ENCODE measurements at regions not wholly inside any gene's neighbourhood (a gene's known extent, or its start where the extent isn't known, plus 50 kb on each side); places are given as distances from the start of the nearest gene placed in this dataset.

DNA sequence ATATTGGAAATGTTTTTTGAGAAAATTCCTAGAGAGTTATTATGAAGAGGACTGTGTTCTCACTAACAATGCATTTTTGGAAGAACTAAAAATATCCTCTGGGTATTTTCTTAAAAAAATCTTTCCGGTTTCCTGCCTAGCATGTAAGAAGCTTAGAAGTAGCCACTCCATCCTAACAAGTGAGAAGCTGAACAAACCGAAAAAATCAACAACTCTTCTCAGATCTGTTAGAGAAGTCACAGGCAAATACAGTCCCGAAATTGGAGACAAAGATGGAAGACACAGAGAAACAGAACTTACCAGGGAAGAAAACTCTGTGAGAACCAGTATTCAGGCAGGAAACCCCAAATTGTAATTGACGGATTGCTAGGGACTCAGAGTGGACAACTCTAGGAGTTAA, 173.0 kb downstream of the KLF12 start:
- DNase-seq = no peak

- DNase-seq = no peak
Observed at GRCh38 chr13:73960474-73960873, 173.7 kb downstream of the KLF12 start.

DNA sequence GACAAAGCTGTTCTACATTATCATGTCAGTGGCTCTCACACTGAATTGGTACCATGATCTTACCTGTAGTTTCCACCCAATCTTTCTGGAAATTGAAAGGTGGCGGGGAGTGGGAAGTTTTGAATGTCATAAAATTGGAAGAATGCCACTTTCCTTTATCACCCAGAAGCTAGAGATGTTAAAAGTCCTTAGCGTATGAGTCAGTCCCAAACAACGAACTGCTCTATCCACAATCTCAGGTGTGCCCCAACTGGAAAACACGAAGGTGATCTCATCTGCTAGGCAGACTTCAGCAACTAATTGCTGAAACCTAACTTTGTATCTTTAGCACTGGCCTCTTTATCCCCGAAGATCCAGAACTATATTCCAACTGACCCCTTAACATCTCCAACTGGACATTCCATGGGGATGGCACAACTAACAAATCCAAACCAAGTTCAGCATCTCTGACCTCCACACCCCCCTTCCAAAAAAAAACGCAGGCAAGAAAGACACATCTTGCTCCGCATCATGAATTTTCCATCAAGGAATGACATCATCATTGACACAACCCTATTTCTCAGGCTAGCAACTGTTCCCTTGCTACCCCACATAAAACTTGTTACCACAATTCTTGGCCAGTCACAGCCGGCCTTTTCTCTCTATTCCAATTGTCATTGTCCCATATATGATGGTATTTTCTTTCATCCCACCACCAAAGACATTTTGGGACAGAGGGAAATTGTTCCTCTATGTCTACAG, 175.4 kb downstream of the KLF12 start:
- DNase-seq = no peak

- no peak for DNase-seq
Observed at GRCh38 chr13:73957889-73958288, 176.3 kb downstream of the KLF12 start.

- no peak for DNase-seq
Observed at GRCh38 chr13:73956795-73957408, 177.3 kb downstream of the KLF12 start.

- DNase-seq = no peak
Observed at GRCh38 chr13:73955977-73956500, 178.2 kb downstream of the KLF12 start.

DNA sequence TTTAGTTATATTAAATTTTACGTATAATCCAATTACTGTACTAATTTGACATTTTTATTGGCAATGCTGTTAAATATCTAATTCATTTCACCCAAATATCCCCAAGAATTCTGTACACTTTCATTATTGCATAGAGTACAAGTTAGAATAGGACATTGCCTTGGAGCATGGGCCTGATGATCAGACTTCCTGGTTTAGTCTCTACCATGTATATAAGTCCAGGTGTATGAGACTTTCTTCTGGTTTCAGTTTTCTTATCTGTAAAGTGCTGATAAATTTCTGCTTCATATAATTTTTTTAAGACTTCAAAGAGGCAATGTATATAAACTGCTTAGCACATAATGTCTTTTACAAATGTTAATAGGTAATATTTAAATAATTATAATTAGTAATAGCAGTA, 179.4 kb downstream of the KLF12 start:
- DNase-seq = no peak

DNA sequence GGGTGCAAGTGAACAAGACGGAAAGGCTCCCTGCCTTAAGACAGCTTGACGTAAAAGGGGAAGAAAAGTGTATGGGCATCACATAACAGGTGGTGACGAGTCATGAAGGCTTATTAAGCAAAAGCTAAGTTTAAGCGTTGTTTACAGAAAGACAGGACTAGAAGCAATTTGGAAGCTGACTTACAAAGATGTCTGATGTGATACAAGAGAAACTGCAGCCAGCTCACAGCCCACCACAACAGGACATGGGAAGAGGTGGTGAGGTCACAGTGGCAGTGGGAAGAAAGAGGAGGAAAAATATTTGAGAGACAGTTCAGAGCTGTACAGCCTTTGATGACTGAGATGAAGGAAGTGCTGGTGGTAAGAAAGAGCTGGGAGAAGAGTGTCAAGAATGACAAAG, 181.6 kb downstream of the KLF12 start:
- DNase-seq = no peak

GRCh38 chr13:73948848-73949529, 185.2 kb downstream of the KLF12 start:
- DNase-seq = no peak

GRCh38 chr13:73945871-73946270, 188.3 kb downstream of the KLF12 start:
- DNase-seq = no peak

DNA sequence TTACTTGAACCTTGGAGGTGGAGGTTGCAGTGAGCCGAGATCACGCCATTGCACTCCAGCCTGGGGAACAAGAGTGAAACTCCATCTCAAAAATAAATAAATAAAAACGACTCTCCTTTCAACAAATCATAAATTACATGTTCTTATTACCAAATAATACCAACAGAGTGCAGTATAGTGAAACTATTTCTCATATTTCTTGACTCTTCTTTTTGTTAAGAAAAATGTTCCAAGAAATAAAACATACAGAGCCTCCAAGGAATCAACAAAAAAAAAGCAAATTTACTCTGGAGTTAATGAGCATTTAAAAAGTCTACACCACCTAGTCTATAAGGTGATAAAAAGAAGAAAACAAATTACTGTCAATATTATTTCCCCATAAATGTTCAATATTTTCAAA, 188.8 kb downstream of the KLF12 start:
- no peak for DNase-seq

DNA sequence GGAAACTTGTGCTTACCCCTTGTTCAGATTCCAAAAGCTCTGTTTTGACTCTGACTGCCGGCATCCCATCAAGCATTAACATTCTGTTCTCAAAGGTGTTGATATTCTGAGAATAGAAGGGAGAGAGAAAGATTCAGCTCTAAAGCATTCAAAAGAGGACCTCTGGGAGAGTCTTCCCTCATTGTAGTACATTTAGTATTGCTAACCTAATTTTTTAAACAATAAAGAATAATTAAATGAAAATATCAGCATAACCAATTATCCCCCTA, 190.3 kb downstream of the KLF12 start:
- DNase-seq = no peak

GRCh38 chr13:73943137-73943964, 190.9 kb downstream of the KLF12 start:
- DNase-seq = no peak

DNA sequence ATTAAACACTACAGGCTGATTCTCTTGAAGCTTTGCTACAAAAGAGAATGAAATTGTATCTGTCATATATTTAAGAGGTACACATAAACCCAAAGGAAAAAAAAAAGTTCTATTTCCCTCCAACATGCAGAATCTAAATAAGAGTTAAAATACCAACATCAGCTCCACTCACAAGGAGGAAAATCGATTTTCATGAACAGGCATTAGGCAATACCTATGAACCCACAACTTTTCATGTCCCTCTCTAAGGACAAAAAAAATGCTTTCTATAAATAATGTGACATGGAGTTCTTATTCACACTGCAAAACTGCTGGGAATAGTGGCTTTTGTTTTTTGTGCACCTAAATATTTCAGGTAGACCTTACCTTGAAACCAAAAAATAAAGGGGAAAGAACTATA, 192.5 kb downstream of the KLF12 start:
- DNase-seq = no peak

DNA sequence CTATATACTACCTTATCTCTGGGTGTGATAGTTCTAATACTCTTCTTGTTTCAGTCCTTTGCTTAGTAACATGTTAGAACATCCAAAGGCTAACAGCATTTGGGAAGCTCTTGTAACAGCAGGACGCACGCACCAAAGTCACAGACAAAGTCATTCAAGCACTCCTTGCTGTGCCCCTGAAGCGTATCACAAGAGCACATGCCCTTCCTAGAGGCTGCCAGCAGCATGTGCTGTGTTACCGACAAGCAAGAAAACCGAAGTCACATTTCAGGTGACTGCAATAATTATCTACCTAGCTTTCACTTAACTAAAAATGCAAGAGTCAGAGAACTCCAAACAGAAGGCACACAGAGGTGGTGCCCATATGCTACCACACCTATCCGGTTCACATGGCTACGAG, 194.1 kb downstream of the KLF12 start:
- DNase-seq = no peak

DNA sequence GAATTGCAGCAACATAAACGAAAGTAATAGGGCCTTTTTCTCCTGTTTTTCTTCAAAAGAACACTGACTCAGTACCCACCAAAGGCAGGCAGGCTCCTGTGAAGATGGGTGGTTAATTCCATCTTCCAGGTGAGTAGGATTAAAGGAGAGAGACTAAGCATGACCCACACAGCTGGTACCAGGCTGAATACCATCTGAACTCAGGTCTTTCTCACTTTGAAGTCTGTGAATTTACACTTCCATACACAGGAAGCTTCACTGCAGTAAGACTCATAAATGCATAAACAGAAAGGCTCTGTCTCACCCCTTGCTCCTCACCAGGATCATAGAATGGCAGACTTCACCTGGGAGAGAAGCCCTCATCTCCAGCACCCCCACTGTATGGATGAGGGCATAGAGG, 194.6 kb downstream of the KLF12 start:
- no peak for DNase-seq

GRCh38 chr13:73939071-73939380, 195.2 kb downstream of the KLF12 start:
- DNase-seq = no peak

- no peak for DNase-seq
Observed at GRCh38 chr13:73938372-73939070, 195.7 kb downstream of the KLF12 start.

- DNase-seq = no peak
Observed at GRCh38 chr13:73937441-73937840, 196.8 kb downstream of the KLF12 start.

GRCh38 chr13:73935991-73936390, 198.2 kb downstream of the KLF12 start:
- DNase-seq = no peak

- DNase-seq = no peak
Observed at GRCh38 chr13:73934771-73935170, 199.4 kb downstream of the KLF12 start.

- no peak for DNase-seq
Observed at GRCh38 chr13:73934215-73934641, 200.0 kb downstream of the KLF12 start.

DNA sequence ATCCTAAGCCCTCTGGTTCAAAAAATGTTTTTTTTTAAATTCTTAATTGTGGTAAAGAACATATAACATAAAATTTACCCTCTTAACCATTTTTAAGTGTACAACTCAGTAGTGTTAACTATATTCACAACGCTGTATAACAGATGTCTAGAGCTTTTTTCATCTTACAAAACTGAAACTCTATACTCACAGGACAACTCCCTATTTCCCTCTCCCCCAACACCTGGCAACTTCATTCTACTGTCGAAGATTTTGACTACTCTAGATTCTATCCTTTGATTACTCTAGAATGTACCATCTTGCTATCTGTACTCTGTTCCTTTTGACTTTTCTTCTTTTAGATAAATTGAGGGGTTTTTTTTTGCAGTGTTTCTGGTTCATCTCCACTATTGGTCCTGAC, 200.4 kb downstream of the KLF12 start:
- DNase-seq = no peak
